CD14-positive monocyte (primary cell): ENCODE measurements at regions not wholly inside any gene's neighbourhood (a gene's known extent, or its start where the extent isn't known, plus 50 kb on each side); places are given as distances from the start of the nearest gene placed in this dataset.

ENCODE experiments used
- DNase-seq, 3 donors: peaks; one replicate each; pipeline ENCODE4 v3.0.0-alpha.2; 2011 to 2022
- H2AFZ ChIP-seq: 2 replicates; pipeline ENCODE4 v1.6.0; 2012; ENCODE audit warnings: mild to moderate bottlenecking, low read depth, low read length, inconsistent platforms; ENCODE audit not compliant: insufficient read depth, poor library complexity, severe bottlenecking
- H3K27ac ChIP-seq, 2 donors: 1 replicate in 1 of 2; 2 replicates in 1 of 2; pipeline ENCODE4 v1.5.1; 2012 to 2013; ENCODE audit warnings: low read length in 2 of 2, control low read depth in 1 of 2, inconsistent platforms in 1 of 2, low read depth in 1 of 2, mild to moderate bottlenecking in 1 of 2
- H3K27me3 ChIP-seq, 2 donors: one replicate each; pipeline versions ENCODE4 v1.6.0 to v1.6.1; 2011 to 2013; ENCODE audit warnings: low read length in 2 of 2; ENCODE audit not compliant: control insufficient read depth in 2 of 2, insufficient read depth in 2 of 2
- H3K36me3 ChIP-seq, 2 donors: replicated peaks in 1 of 2; 1 replicate in 1 of 2; 2 replicates in 1 of 2; pipeline versions ENCODE4 v1.5.1 to v1.6.1; 2012 to 2013; ENCODE audit warnings: low read length in 2 of 2, control low read depth in 1 of 2, inconsistent platforms in 1 of 2, mild to moderate bottlenecking in 1 of 2; ENCODE audit not compliant: insufficient read depth in 2 of 2, control insufficient read depth in 1 of 2
- H3K4me1 ChIP-seq, 2 donors: 1 replicate in 1 of 2; 2 replicates in 1 of 2; pipeline versions ENCODE4 v1.5.1 to v1.6.1; 2012 to 2013; ENCODE audit warnings: low read length in 2 of 2, control low read depth in 1 of 2, inconsistent platforms in 1 of 2, mild to moderate bottlenecking in 1 of 2, moderate library complexity in 1 of 2; ENCODE audit not compliant: insufficient read depth in 2 of 2, control insufficient read depth in 1 of 2
- H3K4me2 ChIP-seq: replicated peaks from 2 replicates; pipeline ENCODE3; 2012; ENCODE audit warnings: low read length, moderate library complexity, mild to moderate bottlenecking; ENCODE audit not compliant: poor library complexity, severe bottlenecking; ENCODE audit errors: extremely low read depth
- H3K4me3 ChIP-seq, 3 experiments: fragments of 200-600 bp in 1 of 3; sonication (generic) in 1 of 3; replicated peaks in 1 of 3; 1 replicate in 2 of 3; 2 replicates in 1 of 3; pipeline ENCODE4 v1.5.1; 2011 to 2013; ENCODE audit warnings: low read length in 3 of 3, mild to moderate bottlenecking in 3 of 3, control low read depth in 2 of 3, low read depth in 2 of 3, inconsistent platforms in 1 of 3, moderate library complexity in 1 of 3
- H3K79me2 ChIP-seq: 2 replicates; pipeline ENCODE4 v1.6.0; 2012; ENCODE audit warnings: mild to moderate bottlenecking, control low read depth, inconsistent platforms, low read length, moderate library complexity; ENCODE audit not compliant: insufficient read depth
- H3K9ac ChIP-seq: 2 replicates; pipeline ENCODE4 v1.6.0; 2017; ENCODE audit warnings: low read length, mild to moderate bottlenecking; ENCODE audit not compliant: insufficient read depth, poor library complexity, severe bottlenecking
- H3K9me3 ChIP-seq, 2 donors: replicated peaks in 1 of 2; 1 replicate in 1 of 2; 2 replicates in 1 of 2; pipeline versions ENCODE4 v1.5.1 to v1.6.1; 2012 to 2013; ENCODE audit warnings: low read length in 2 of 2, control low read depth in 1 of 2; ENCODE audit not compliant: control insufficient read depth in 1 of 2, insufficient read depth in 1 of 2
- H4K20me1 ChIP-seq: 2 replicates; pipeline ENCODE4 v1.6.0; 2012; ENCODE audit warnings: mild to moderate bottlenecking, low read length, control low read depth, moderate library complexity; ENCODE audit not compliant: insufficient read depth
- H3K27ac Mint-ChIP-seq, 7 donors: one replicate each; pipeline ENCODE4 v1.8.0; 2020; ENCODE audit warnings: mild to moderate bottlenecking in 7 of 7, mixed read lengths in 7 of 7, moderate library complexity in 6 of 7, inconsistent platforms in 2 of 7
- H3K27me3 Mint-ChIP-seq, 3 donors: one replicate each; pipeline ENCODE4 v1.8.0; 2021 to 2022; ENCODE audit warnings: low read depth in 3 of 3, mild to moderate bottlenecking in 3 of 3, mixed read lengths in 3 of 3, moderate library complexity in 3 of 3, inconsistent platforms in 1 of 3
- H3K36me3 Mint-ChIP-seq, 2 donors: one replicate each; pipeline ENCODE4 v1.8.0; 2020; ENCODE audit warnings: mixed read lengths in 2 of 2, inconsistent platforms in 1 of 2, mild to moderate bottlenecking in 1 of 2
- H3K4me1 Mint-ChIP-seq: one replicate; pipeline ENCODE4 v1.8.0; 2020; ENCODE audit warnings: mild to moderate bottlenecking, mixed read lengths
- H3K4me3 Mint-ChIP-seq, 2 donors: one replicate each; pipeline ENCODE4 v1.8.0; 2020; ENCODE audit warnings: mild to moderate bottlenecking in 2 of 2, mixed read lengths in 2 of 2, moderate library complexity in 1 of 2
- H3K9me3 Mint-ChIP-seq, 7 donors: one replicate each; pipeline ENCODE4 v1.8.0; 2020 to 2022; ENCODE audit warnings: mixed read lengths in 7 of 7, mild to moderate bottlenecking in 6 of 7, moderate library complexity in 6 of 7, inconsistent platforms in 2 of 7
- WGBS: methylation state at CpG from one replicate; pipeline ENCODE4 v1.1.5; 2013; ENCODE audit warnings: missing lambda C conversion rate; ENCODE audit not compliant: insufficient coverage; 5-methylcytosine and 5-hydroxymethylcytosine counted together
- intact Hi-C, 2 donors: fragments of 100-400 bp; cut with micrococcal nuclease; formaldehyde crosslinking; loops; one replicate each; pipeline versions ENCODE4 v1.15.0 to v1.15.1; 2023
- TF ChIP-seq, protein P1 (sequence below): fragments of 200-600 bp; IDR thresholded peaks from one replicate; pipeline ENCODE4 v1.8.0; 2022; ENCODE audit warnings: antibody characterized with exemption, mild to moderate bottlenecking

DNA sequence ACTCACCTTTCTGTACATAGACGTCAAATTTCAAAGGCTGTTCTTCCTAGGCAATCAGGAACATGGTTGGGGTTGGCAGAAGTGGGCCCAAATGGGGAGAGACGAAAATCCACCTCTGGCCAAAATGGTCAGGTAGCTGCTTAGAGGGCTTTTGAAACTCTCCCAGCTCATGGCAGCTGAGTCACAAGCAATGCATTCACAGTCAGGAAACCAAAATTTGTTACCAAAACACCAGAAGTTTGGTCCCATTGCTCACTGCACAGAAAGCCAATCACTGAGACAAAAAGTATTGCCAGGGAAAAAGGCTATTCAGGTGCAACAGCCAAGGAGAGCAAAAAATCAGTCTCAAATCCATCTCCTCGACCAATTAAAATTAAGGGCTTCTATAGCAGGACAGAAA, 539.6 kb upstream of the CCDC54 start:
- H3K36me3 Mint-ChIP-seq: no peaks in the 10 kb centered on the region
- Histone ChIP-seq H3K36me3 (no peaks in the 10 kb centered on the region), H2AFZ (no peak overlapping the region), H3K27me3 (no peaks in the 10 kb centered on the region), H3K9me3 (peaks cover 6 to 7% of the 10 kb centered on the region in 2 donors), H3K27ac (no peak overlapping the region), H3K4me1 (no peaks in the 10 kb centered on the region), H4K20me1 (no peaks in the 10 kb centered on the region), H3K4me3 (no peak overlapping the region), H3K4me2 (no peak overlapping the region), H3K9ac (no peak overlapping the region), H3K79me2 (no peaks in the 10 kb centered on the region)
- H3K9me3 Mint-ChIP-seq: peaks cover 2 to 11% (median 10%) of the 10 kb centered on the region in 7 donors
- no peak for DNase-seq
- H3K27me3 Mint-ChIP-seq: no peaks in the 10 kb centered on the region
- no peak overlapping the region for H3K4me3 Mint-ChIP-seq
- intact Hi-C loops: no loop called here
- no CpG with 5 or more reads among the region's 3 CpGs for WGBS
- no peaks in the 10 kb centered on the region for H3K4me1 Mint-ChIP-seq
- no peak overlapping the region for H3K27ac Mint-ChIP-seq
- TF ChIP-seq, protein P1, sequence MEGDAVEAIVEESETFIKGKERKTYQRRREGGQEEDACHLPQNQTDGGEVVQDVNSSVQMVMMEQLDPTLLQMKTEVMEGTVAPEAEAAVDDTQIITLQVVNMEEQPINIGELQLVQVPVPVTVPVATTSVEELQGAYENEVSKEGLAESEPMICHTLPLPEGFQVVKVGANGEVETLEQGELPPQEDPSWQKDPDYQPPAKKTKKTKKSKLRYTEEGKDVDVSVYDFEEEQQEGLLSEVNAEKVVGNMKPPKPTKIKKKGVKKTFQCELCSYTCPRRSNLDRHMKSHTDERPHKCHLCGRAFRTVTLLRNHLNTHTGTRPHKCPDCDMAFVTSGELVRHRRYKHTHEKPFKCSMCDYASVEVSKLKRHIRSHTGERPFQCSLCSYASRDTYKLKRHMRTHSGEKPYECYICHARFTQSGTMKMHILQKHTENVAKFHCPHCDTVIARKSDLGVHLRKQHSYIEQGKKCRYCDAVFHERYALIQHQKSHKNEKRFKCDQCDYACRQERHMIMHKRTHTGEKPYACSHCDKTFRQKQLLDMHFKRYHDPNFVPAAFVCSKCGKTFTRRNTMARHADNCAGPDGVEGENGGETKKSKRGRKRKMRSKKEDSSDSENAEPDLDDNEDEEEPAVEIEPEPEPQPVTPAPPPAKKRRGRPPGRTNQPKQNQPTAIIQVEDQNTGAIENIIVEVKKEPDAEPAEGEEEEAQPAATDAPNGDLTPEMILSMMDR: no peak

DNA sequence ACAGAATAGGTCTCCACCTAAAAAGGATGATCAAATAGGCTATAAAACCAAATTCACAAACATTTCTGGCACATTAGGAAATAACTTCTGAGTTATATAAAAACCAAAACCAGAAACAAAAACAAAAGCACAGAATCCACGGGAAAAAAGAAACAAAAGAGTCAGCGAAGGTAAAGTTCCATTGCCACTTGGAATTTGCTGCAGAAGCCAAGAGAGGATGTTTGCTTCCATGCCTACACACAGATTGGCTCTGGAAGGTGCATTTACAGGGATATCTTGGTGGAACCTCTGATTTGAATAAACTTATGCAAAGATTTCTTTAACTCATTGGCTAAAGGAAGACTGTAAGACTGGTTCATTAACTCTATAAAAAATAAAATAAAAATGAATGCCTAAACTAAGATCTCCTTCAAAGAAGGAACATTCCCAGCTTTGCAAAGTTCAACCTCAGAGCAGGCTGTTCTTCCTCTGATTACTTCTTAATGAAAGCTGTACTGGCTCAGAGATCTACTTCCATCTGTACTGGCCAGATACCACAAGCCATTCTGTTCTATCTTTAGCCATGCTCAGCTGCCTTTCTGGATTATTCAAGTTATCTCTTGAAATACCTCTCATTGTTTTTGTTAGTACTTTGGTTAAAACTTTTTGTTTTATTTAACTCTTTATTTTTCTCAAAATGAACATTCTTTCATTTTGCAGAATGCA, 537.5 kb upstream of the CCDC54 start:
- WGBS: no CpG with 5 or more reads among the region's 2 CpGs
- no peak overlapping the region for H3K4me2 ChIP-seq
- no peak for DNase-seq
- H3K27me3 ChIP-seq: no peaks in the 10 kb centered on the region
- Mint-ChIP-seq H3K27ac (no peak overlapping the region), H3K36me3 (no peaks in the 10 kb centered on the region), H3K4me3 (no peak overlapping the region), H3K9me3 (peaks cover 4 to 11% (median 9%) of the 10 kb centered on the region in 7 donors), H3K4me1 (no peaks in the 10 kb centered on the region), H3K27me3 (no peaks in the 10 kb centered on the region)
- H3K27ac ChIP-seq: no peak overlapping the region
- H3K4me3 ChIP-seq: no peak overlapping the region
- H2AFZ ChIP-seq: no peak overlapping the region
- intact Hi-C loops: no loop called here
- no peaks in the 10 kb centered on the region for H3K4me1 ChIP-seq
- H3K36me3 ChIP-seq: no peaks in the 10 kb centered on the region
- H3K9me3 ChIP-seq: peaks cover 6 to 7% of the 10 kb centered on the region in 2 donors
- H4K20me1 ChIP-seq: no peaks in the 10 kb centered on the region
- H3K79me2 ChIP-seq: no peaks in the 10 kb centered on the region
- TF ChIP-seq, protein P1: no peak
- H3K9ac ChIP-seq: no peak overlapping the region
